Adrenal gland (tissue), 9 donors: ENCODE measurements at regions not wholly inside any gene's neighbourhood (a gene's known extent, or its start where the extent isn't known, plus 50 kb on each side); places are given as distances from the start of the nearest gene placed in this dataset.

Experiments
- DNase-seq, 7 donors: peaks; one replicate each; pipeline ENCODE4 v3.0.0-alpha.2; 2019 to 2020
- H3K27ac ChIP-seq, 5 donors: fragments of 200-600 bp; sonication (generic) in 4 of 5; 1 replicate in 3 of 5; 2 replicates in 2 of 5; pipeline versions ENCODE4 v1.5.1 to v1.8.0; 2016 to 2020; ENCODE audit warnings: mild to moderate bottlenecking in 1 of 5
- H3K27me3 ChIP-seq: fragments of 200-600 bp; 2 replicates; pipeline ENCODE4 v1.8.0; 2021
- H3K36me3 ChIP-seq, 2 donors: fragments of 200-600 bp; replicated peaks in 1 of 2; 1 replicate in 1 of 2; 2 replicates in 1 of 2; pipeline versions ENCODE4 v1.5.1 to v1.8.0; 2018 to 2022
- H3K4me1 ChIP-seq, 2 donors: fragments of 200-600 bp; replicated peaks in 1 of 2; 1 replicate in 1 of 2; 2 replicates in 1 of 2; pipeline versions ENCODE4 v1.5.1 to v1.8.0; 2018 to 2021
- H3K4me3 ChIP-seq, 4 donors: fragments of 200-600 bp; sonication (generic) in 3 of 4; one replicate each; pipeline ENCODE4 v1.5.1; 2016 to 2018
- H3K9me3 ChIP-seq, 3 donors: fragments of 200-600 bp; sonication (generic) in 1 of 3; replicated peaks in 1 of 3; 1 replicate in 2 of 3; 2 replicates in 1 of 3; pipeline versions ENCODE4 v1.5.1 to v1.8.0; 2016 to 2021
- POLR2A ChIP-seq, 2 donors: fragments of 450-650 bp; IDR thresholded peaks; one replicate each; pipeline ENCODE4 v1.6.1; 2017; ENCODE audit warnings: antibody characterized with exemption in 2 of 2, mild to moderate bottlenecking in 2 of 2, moderate library complexity in 1 of 2
- WGBS, 4 donors: extraction: QIAGEN DNeasy Blood & Tissue Kit in 2 of 4; methylation state at CpG; one replicate each; pipeline versions ENCODE4 v1.1.5 to v1.1.7; 2013 to 2017; 5-methylcytosine and 5-hydroxymethylcytosine counted together
- intact Hi-C, 2 donors: fragments of 100-400 bp; cut with DNase I; formaldehyde crosslinking; loops; one replicate each; pipeline versions ENCODE4 v1.14.1 to v1.15.0; 2022 to 2023
- TF ChIP-seq, protein P1 (sequence below), 6 experiments: fragments of 450-650 bp in 4 of 6; fragments of 200-600 bp in 2 of 6; sonication (generic) in 1 of 6; IDR thresholded peaks; 1 replicate in 5 of 6; 2 replicates in 1 of 6; pipeline versions ENCODE4 v1.5.1 to v1.8.0; 2016 to 2021; ENCODE audit warnings: antibody characterized with exemption in 6 of 6, mild to moderate bottlenecking in 2 of 6, moderate library complexity in 1 of 6
- donor health status: healthy with polysubstance abuse.
- donor health status: Bipolar disorder and iron deficiency.
- donor health status: DM: yes; HTN: yes; CAD: no.
- donor health status: DM: no; HTN: no; CAD: no.
- donor health status: DM: no; HTN: no; CAD: no.

DNA sequence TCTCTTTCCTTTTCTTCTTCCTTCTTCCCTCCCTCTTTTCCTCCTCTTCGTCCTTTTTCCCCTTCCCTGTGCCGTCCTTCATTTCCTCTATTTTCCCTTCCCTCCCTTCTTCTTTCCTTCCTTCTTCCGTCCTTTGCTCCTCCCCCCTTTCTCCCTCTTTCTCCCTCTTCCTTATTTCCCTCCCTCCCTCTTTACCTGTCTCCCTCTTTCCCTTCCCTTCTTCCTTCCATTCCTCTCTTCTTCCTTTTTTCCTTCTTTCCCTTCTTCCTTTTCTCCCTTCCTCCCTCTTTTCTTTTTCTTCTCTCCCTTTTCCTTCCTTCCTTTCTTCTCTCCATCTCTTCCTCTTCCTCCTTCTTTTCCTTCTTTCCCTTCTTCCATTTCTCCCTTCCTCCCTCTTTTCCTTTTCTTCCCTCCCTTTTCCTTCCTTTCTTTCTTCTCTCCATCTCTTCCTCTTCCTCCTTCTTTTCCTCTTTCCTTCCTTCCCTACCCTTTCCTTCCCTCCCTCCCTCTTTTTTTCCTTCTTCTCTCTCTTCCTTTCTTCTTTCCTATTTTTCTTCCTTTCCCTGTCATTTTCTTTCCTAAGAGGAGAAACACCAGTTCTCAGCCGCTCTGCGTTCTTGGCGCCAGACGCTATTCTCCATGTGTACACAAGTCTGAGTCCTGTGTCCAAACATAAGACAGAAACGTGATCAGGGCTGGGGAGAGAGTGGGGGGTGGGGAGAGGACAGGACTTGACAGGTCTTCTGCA lies 597.1 kb downstream of the MID1IP1 start:
- WGBS, 4 donors: 71 to 84% (median 76%) methylated on average over 8 of the region's 8 CpGs
- no peak overlapping the region for H3K27ac ChIP-seq
- H3K4me3 ChIP-seq: no peak overlapping the region
- TF ChIP-seq, protein P1, sequence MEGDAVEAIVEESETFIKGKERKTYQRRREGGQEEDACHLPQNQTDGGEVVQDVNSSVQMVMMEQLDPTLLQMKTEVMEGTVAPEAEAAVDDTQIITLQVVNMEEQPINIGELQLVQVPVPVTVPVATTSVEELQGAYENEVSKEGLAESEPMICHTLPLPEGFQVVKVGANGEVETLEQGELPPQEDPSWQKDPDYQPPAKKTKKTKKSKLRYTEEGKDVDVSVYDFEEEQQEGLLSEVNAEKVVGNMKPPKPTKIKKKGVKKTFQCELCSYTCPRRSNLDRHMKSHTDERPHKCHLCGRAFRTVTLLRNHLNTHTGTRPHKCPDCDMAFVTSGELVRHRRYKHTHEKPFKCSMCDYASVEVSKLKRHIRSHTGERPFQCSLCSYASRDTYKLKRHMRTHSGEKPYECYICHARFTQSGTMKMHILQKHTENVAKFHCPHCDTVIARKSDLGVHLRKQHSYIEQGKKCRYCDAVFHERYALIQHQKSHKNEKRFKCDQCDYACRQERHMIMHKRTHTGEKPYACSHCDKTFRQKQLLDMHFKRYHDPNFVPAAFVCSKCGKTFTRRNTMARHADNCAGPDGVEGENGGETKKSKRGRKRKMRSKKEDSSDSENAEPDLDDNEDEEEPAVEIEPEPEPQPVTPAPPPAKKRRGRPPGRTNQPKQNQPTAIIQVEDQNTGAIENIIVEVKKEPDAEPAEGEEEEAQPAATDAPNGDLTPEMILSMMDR (IDR thresholded peaks at IDR 0.05): no peak
- no peak for TF ChIP-seq POLR2A (IDR thresholded peaks at IDR 0.05)
- peaks cover 29% of the 10 kb centered on the region for H3K27me3 ChIP-seq
- H3K36me3 ChIP-seq: no peaks in the 10 kb centered on the region
- H3K9me3 ChIP-seq: no peaks in the 10 kb centered on the region
- H3K4me1 ChIP-seq: no peaks in the 10 kb centered on the region
- intact Hi-C loops: no loop called here
- DNase-seq: no peak

DNA sequence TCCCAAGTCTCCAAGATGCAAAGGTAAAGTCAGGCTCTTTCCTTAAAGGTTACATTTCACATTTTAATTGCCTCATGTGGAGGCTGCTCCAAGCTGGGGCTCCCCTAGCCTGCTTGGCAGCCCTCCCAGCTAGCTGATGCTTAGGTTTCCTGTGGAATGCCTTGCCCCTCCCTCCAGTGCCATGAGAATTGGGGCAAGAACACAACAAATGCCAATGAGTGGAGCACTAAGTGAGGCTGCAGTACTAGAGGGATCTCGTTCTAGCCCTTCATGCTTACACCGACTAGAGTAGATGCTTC lies 597.7 kb downstream of the MID1IP1 start:
- intact Hi-C loops: no loop called here
- no peak for DNase-seq
- Histone ChIP-seq H3K4me3 (no peak overlapping the region), H3K27me3 (peaks cover 25% of the 10 kb centered on the region), H3K9me3 (no peaks in the 10 kb centered on the region), H3K36me3 (no peaks in the 10 kb centered on the region), H3K27ac (no peak overlapping the region), H3K4me1 (no peaks in the 10 kb centered on the region)
- TF ChIP-seq POLR2A (IDR thresholded peaks at IDR 0.05): no peak
- TF ChIP-seq, protein P1 (IDR thresholded peaks at IDR 0.05): no peak
- 67 to 89% (median 82%) methylated on average over 2 of the region's 2 CpGs for WGBS, 4 donors

DNA sequence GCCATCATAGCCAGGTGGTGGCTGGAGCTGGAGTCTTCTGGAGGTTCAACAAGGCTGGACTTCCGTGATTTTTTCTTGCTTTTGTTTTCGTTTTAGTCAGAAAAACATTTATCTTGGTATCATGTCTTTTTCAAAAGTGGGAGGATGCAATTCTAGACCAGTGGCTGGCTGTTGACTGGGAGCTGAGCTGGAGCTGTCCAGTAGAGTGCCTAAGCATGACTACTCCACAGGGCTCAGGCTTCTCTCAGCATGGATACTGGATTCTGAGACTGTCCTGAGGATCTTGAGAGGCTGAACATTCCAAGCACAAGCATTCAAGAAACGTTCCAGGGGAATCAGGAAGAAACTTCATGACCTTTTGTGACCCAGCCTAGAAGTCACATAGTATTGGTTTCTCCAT lies 598.1 kb downstream of the MID1IP1 start:
- H3K4me1 ChIP-seq: no peaks in the 10 kb centered on the region
- WGBS, 4 donors: 16 to 33% (median 29%) methylated on average over 3 of the region's 3 CpGs
- no peak overlapping the region for H3K27ac ChIP-seq

DNA sequence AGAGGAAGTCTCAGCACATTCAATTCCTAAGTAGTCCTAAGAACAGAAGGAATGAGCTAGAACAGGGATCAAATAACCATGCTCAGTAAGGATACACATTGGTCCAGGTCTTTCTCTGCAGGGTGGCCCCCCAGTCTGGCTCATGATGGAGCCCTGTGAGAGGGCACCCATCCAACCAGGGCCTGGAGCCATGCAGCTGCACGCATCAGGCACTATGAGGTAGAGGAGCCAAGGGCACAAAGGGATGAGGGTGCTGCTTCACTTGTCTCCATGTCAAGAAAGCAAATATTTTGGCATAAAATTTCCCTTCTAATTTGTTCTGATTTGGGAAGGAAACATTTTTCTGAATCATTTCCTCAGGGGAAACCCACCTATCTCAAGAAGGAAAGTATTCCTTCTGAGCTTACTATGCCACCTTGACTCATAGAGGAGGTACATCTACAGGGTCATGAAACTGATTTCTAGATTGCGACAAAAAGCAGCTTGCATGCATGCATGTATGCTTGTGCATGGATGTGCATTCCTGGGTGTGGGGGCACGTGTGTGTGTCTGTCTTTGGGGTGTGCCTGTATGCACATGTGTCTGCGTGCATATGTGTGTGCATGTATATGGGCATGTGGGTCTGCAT lies 600.3 kb downstream of the MID1IP1 start:
- Histone ChIP-seq H3K27me3 (peaks cover 38% of the 10 kb centered on the region), H3K4me3 (no peak overlapping the region), H3K4me1 (no peaks in the 10 kb centered on the region), H3K36me3 (no peaks in the 10 kb centered on the region), H3K9me3 (no peaks in the 10 kb centered on the region), H3K27ac (no peak overlapping the region)
- TF ChIP-seq, protein P1 (IDR thresholded peaks at IDR 0.05): no peak
- TF ChIP-seq POLR2A (IDR thresholded peaks at IDR 0.05): no peak
- intact Hi-C loops: no loop called here
- WGBS, 4 donors: 65 to 91% (median 83%) methylated on average over 3 to 4 of the region's 4 CpGs
- no peak for DNase-seq

More for the DNA sequence above, 598.1 kb downstream of the MID1IP1 start:
- no peaks in the 10 kb centered on the region for H3K9me3 ChIP-seq
- no peak for DNase-seq
- intact Hi-C loops: no loop called here
- H3K36me3 ChIP-seq: no peaks in the 10 kb centered on the region
- peaks cover 25% of the 10 kb centered on the region for H3K27me3 ChIP-seq
- no peak overlapping the region for H3K4me3 ChIP-seq
- TF ChIP-seq POLR2A (IDR thresholded peaks at IDR 0.05): no peak
- TF ChIP-seq, protein P1 (IDR thresholded peaks at IDR 0.05): no peak
